Neuronal stem cell (in vitro differentiated cells): ENCODE measurements at regions not wholly inside any gene's neighbourhood (a gene's known extent, or its start where the extent isn't known, plus 50 kb on each side); places are given as distances from the start of the nearest gene placed in this dataset.

ENCODE experiments used
- DNase-seq: peaks from one replicate; pipeline ENCODE4 v3.0.0-alpha.2; 2013; ENCODE audit warnings: low spot score
- H2AFZ ChIP-seq: one replicate; pipeline ENCODE4 v1.6.1; 2013; ENCODE audit warnings: mild to moderate bottlenecking, low read length, inconsistent platforms
- H2AK5ac ChIP-seq: 2 replicates; pipeline ENCODE4 v1.6.1; 2013; ENCODE audit warnings: low read depth, mild to moderate bottlenecking, inconsistent platforms, low read length, moderate library complexity, mixed read lengths
- H2BK120ac ChIP-seq: 2 replicates; pipeline ENCODE4 v1.6.1; 2013; ENCODE audit warnings: low read depth, mild to moderate bottlenecking, inconsistent platforms, low read length, moderate library complexity, mixed read lengths
- H2BK12ac ChIP-seq: one replicate; pipeline ENCODE4 v1.6.1; 2013; ENCODE audit warnings: low read length, inconsistent platforms
- H2BK15ac ChIP-seq: 2 replicates; pipeline ENCODE4 v1.6.1; 2013; ENCODE audit warnings: mild to moderate bottlenecking, low read length, inconsistent platforms, mixed read lengths
- H2BK5ac ChIP-seq: one replicate; pipeline ENCODE4 v1.6.1; 2013; ENCODE audit warnings: inconsistent platforms, mild to moderate bottlenecking, low read length, moderate library complexity
- H3K14ac ChIP-seq: one replicate; pipeline ENCODE4 v1.6.1; 2013; ENCODE audit warnings: low read length, inconsistent platforms
- H3K18ac ChIP-seq: 2 replicates; pipeline ENCODE4 v1.6.1; 2013; ENCODE audit warnings: low read length, inconsistent platforms
- H3K23ac ChIP-seq: 2 replicates; pipeline ENCODE4 v1.6.1; 2013; ENCODE audit warnings: low read depth, mild to moderate bottlenecking, mixed read lengths, low read length, inconsistent platforms; ENCODE audit not compliant: poor library complexity
- H3K27ac ChIP-seq: replicated peaks from 3 replicates; pipeline ENCODE4 v1.5.1; 2013; ENCODE audit warnings: low read length, inconsistent platforms
- H3K27me3 ChIP-seq, 3 experiments: 2 replicates each; pipeline ENCODE4 v1.6.1; 2013; ENCODE audit warnings: low read length in 3 of 3, mild to moderate bottlenecking in 2 of 3, inconsistent platforms in 1 of 3, low read depth in 1 of 3, mixed read lengths in 1 of 3, moderate library complexity in 1 of 3; ENCODE audit not compliant: control insufficient read depth in 3 of 3, insufficient read depth in 3 of 3
- H3K36me3 ChIP-seq, 2 donors: replicated peaks in 1 of 2; 2 replicates each; pipeline ENCODE4 v1.6.1; 2013; ENCODE audit warnings: low read length in 2 of 2; ENCODE audit not compliant: control insufficient read depth in 2 of 2, insufficient read depth in 2 of 2
- H3K4ac ChIP-seq: 2 replicates; pipeline ENCODE4 v1.6.1; 2013; ENCODE audit warnings: inconsistent platforms, mild to moderate bottlenecking, low read length, moderate library complexity
- H3K4me1 ChIP-seq, 2 donors: 1 replicate in 1 of 2; 2 replicates in 1 of 2; pipeline ENCODE4 v1.6.1; 2013; ENCODE audit warnings: low read length in 2 of 2, low read depth in 1 of 2; ENCODE audit not compliant: control insufficient read depth in 2 of 2, insufficient read depth in 1 of 2
- H3K4me2 ChIP-seq: one replicate; pipeline ENCODE4 v1.6.1; 2013; ENCODE audit warnings: mild to moderate bottlenecking, low read length, inconsistent platforms; ENCODE audit not compliant: insufficient read depth, poor library complexity, severe bottlenecking
- H3K4me3 ChIP-seq, 2 donors: 2 replicates each; pipeline ENCODE4 v1.5.1; 2013; ENCODE audit warnings: low read length in 2 of 2, mild to moderate bottlenecking in 2 of 2, inconsistent platforms in 1 of 2, moderate library complexity in 1 of 2
- H3K79me1 ChIP-seq: one replicate; pipeline ENCODE4 v1.6.1; 2013; ENCODE audit warnings: low read depth, mild to moderate bottlenecking, inconsistent platforms, low read length, moderate library complexity
- H3K9ac ChIP-seq: one replicate; pipeline ENCODE4 v1.6.1; 2013; ENCODE audit warnings: mild to moderate bottlenecking, low read depth, low read length, inconsistent platforms; ENCODE audit not compliant: poor library complexity
- H3K9me3 ChIP-seq, 2 donors: replicated peaks in 1 of 2; 2 replicates each; pipeline versions ENCODE3 to v1.6.1; 2013; ENCODE audit warnings: low read length in 2 of 2, mild to moderate bottlenecking in 2 of 2, inconsistent platforms in 1 of 2, low read depth in 1 of 2, mixed read lengths in 1 of 2, moderate library complexity in 1 of 2; ENCODE audit not compliant: control insufficient read depth in 2 of 2, insufficient read depth in 1 of 2
- H4K8ac ChIP-seq: one replicate; pipeline ENCODE4 v1.6.1; 2013; ENCODE audit warnings: low read depth, mild to moderate bottlenecking, inconsistent platforms, low read length, moderate library complexity
- H4K91ac ChIP-seq: one replicate; pipeline ENCODE4 v1.6.1; 2013; ENCODE audit warnings: low read length, low read depth, mild to moderate bottlenecking, inconsistent platforms; ENCODE audit not compliant: poor library complexity
- WGBS, 2 donors: extraction: QIAGEN DNeasy Blood & Tissue Kit; methylation state at CpG; one replicate each; pipeline ENCODE4 v1.1.7; 2013; ENCODE audit warnings: missing lambda C conversion rate in 2 of 2, mixed read lengths in 1 of 2; ENCODE audit not compliant: insufficient read length in 2 of 2, insufficient replicate concordance in 1 of 2; ENCODE audit errors: extremely low coverage in 2 of 2; 5-methylcytosine and 5-hydroxymethylcytosine counted together

GRCh38 chr16:13332713-13333255 is 431.4 kb downstream of the SHISA9 start:
- no peak overlapping the region for H3K4me3 ChIP-seq
- H2BK5ac ChIP-seq = no peak overlapping the region
- no CpG with 5 or more reads among the region's 7 CpGs for WGBS, 2 donors
- H2BK15ac ChIP-seq = no peak overlapping the region
- peaks cover 0 to 6% of the 10 kb centered on the region in 2 donors for H3K4me1 ChIP-seq
- no peak overlapping the region for H2BK12ac ChIP-seq
- H4K91ac ChIP-seq = no peak overlapping the region
- no peak overlapping the region for H3K14ac ChIP-seq
- H2AK5ac ChIP-seq = no peak overlapping the region
- H3K4ac ChIP-seq = no peak overlapping the region
- H4K8ac ChIP-seq = no peak overlapping the region
- no peaks in the 10 kb centered on the region for H3K27me3 ChIP-seq
- no peaks in the 10 kb centered on the region for H3K9me3 ChIP-seq
- no peak overlapping the region for H2AFZ ChIP-seq
- no peaks in the 10 kb centered on the region for H3K79me1 ChIP-seq
- no peaks in the 10 kb centered on the region for H3K36me3 ChIP-seq
- H2BK120ac ChIP-seq = no peak overlapping the region
- H3K4me2 ChIP-seq = no peak overlapping the region
- H3K23ac ChIP-seq = no peak overlapping the region
- DNase-seq = no peak
- H3K27ac ChIP-seq = no peak overlapping the region
- no peak overlapping the region for H3K18ac ChIP-seq
- no peak overlapping the region for H3K9ac ChIP-seq

GRCh38 chr16:13333336-13333735 is 431.9 kb downstream of the SHISA9 start:
- H3K4me2 ChIP-seq = no peak overlapping the region
- no peak overlapping the region for H3K4ac ChIP-seq
- no peak overlapping the region for H2AFZ ChIP-seq
- DNase-seq = no peak
- H2BK15ac ChIP-seq = no peak overlapping the region
- no peak overlapping the region for H3K23ac ChIP-seq
- no peaks in the 10 kb centered on the region for H3K79me1 ChIP-seq
- no peaks in the 10 kb centered on the region for H3K36me3 ChIP-seq
- no peak overlapping the region for H3K4me3 ChIP-seq
- H2AK5ac ChIP-seq = no peak overlapping the region
- peaks cover 0 to 6% of the 10 kb centered on the region in 2 donors for H3K4me1 ChIP-seq
- H3K18ac ChIP-seq = no peak overlapping the region
- no peak overlapping the region for H3K14ac ChIP-seq
- no peak overlapping the region for H4K91ac ChIP-seq
- no peak overlapping the region for H3K9ac ChIP-seq
- no peak overlapping the region for H2BK5ac ChIP-seq
- H2BK12ac ChIP-seq = no peak overlapping the region
- H3K9me3 ChIP-seq = no peaks in the 10 kb centered on the region
- no peak overlapping the region for H2BK120ac ChIP-seq
- WGBS, 2 donors = no CpG with 5 or more reads among the region's 2 CpGs
- no peaks in the 10 kb centered on the region for H3K27me3 ChIP-seq
- no peak overlapping the region for H4K8ac ChIP-seq
- H3K27ac ChIP-seq = no peak overlapping the region

GRCh38 chr16:13335879-13336278 is 434.5 kb downstream of the SHISA9 start:
- H4K8ac ChIP-seq = no peak overlapping the region
- no peak overlapping the region for H3K4me3 ChIP-seq
- H3K9me3 ChIP-seq = no peaks in the 10 kb centered on the region
- H2BK120ac ChIP-seq = no peak overlapping the region
- peaks cover 0 to 6% of the 10 kb centered on the region in 2 donors for H3K4me1 ChIP-seq
- no peak overlapping the region for H2AK5ac ChIP-seq
- DNase-seq = no peak
- H2BK15ac ChIP-seq = no peak overlapping the region
- no peak overlapping the region for H3K4me2 ChIP-seq
- H3K79me1 ChIP-seq = no peaks in the 10 kb centered on the region
- no peak overlapping the region for H2AFZ ChIP-seq
- H3K27me3 ChIP-seq = no peaks in the 10 kb centered on the region
- no peak overlapping the region for H3K9ac ChIP-seq
- no peak overlapping the region for H2BK5ac ChIP-seq
- H3K14ac ChIP-seq = no peak overlapping the region
- no peaks in the 10 kb centered on the region for H3K36me3 ChIP-seq
- no peak overlapping the region for H3K4ac ChIP-seq
- H2BK12ac ChIP-seq = no peak overlapping the region
- H3K27ac ChIP-seq = no peak overlapping the region
- WGBS, 2 donors = no CpG with 5 or more reads among the region's 6 CpGs
- no peak overlapping the region for H3K18ac ChIP-seq
- no peak overlapping the region for H3K23ac ChIP-seq
- no peak overlapping the region for H4K91ac ChIP-seq

- no CpG with 5 or more reads among the region's 1 CpG for WGBS, 2 donors
- Histone ChIP-seq H2BK12ac (no peak overlapping the region), H4K91ac (no peak overlapping the region), H3K4ac (no peak overlapping the region), H2BK5ac (no peak overlapping the region), H3K4me1 (peaks cover 0 to 6% of the 10 kb centered on the region in 2 donors), H3K27ac (no peak overlapping the region), H3K79me1 (no peaks in the 10 kb centered on the region), H3K9ac (no peak overlapping the region), H3K36me3 (no peaks in the 10 kb centered on the region), H3K27me3 (no peaks in the 10 kb centered on the region), H2AK5ac (no peak overlapping the region), H2BK15ac (no peak overlapping the region), H3K4me2 (no peak overlapping the region), H2AFZ (no peak overlapping the region), H3K4me3 (no peak overlapping the region), H2BK120ac (no peak overlapping the region), H3K23ac (no peak overlapping the region), H3K18ac (no peak overlapping the region), H3K14ac (no peak overlapping the region), H3K9me3 (no peaks in the 10 kb centered on the region), H4K8ac (no peak overlapping the region)
- DNase-seq = no peak
Observed at GRCh38 chr16:13336335-13336734, 434.9 kb downstream of the SHISA9 start.
